Panc1 (cell line): ENCODE measurements at regions not wholly inside any gene's neighbourhood (a gene's known extent, or its start where the extent isn't known, plus 50 kb on each side); places are given as distances from the start of the nearest gene placed in this dataset.

Experiments
- ATAC-seq: fragments of 200-7000 bp; cut with Tn5 transposase; 2 replicates; pipeline ENCODE4 v1.9.1; 2020; ENCODE audit warnings: mild to moderate bottlenecking, moderate library complexity
- BruUV-seq: library from RNA; stranded (reverse); fragments of 400-500 nt; replicated peaks from 2 replicates; lab custom pipeline; 2021; lab: Mats Ljungman, UMichigan
- CTCF ChIA-PET: fragments of 300-600 bp; sonication (Branson Sonifier 250); formaldehyde crosslinking; loops from one replicate; lab custom pipeline; 2022; ENCODE audit warnings: antibody characterized with exemption; lab: Charles Lee
- POLR2A ChIA-PET: fragments of 300-600 bp; sonication (Branson Sonifier 250); formaldehyde crosslinking; loops from one replicate; lab custom pipeline; 2022; ENCODE audit warnings: antibody characterized with exemption; lab: Charles Lee
- DNase-seq: peaks from one replicate; pipeline ENCODE4 v3.0.0-alpha.2; 2010; ENCODE audit warnings: low read depth, low spot score
- H3K27ac ChIP-seq: 2 replicates; pipeline ENCODE4 v1.5.1; 2011; ENCODE audit warnings: mild to moderate bottlenecking, low read length, inconsistent platforms
- H3K27me3 ChIP-seq: fragments of 200-500 bp; sonication (Bioruptor generic); 2 replicates; pipeline ENCODE4 v1.6.0; 2014; ENCODE audit warnings: low read length, inconsistent platforms; ENCODE audit not compliant: control insufficient read depth, insufficient read depth
- H3K36me3 ChIP-seq: fragments of 200-500 bp; sonication (Bioruptor generic); 2 replicates; pipeline ENCODE4 v1.5.1; 2014; ENCODE audit warnings: inconsistent platforms, mild to moderate bottlenecking, low read length, moderate library complexity; ENCODE audit not compliant: control insufficient read depth, insufficient read depth
- H3K4me1 ChIP-seq: 2 replicates; pipeline ENCODE4 v1.5.1; 2011; ENCODE audit warnings: inconsistent platforms, mild to moderate bottlenecking, low read length, moderate library complexity; ENCODE audit not compliant: control insufficient read depth, insufficient read depth
- H3K4me3 ChIP-seq, 2 experiments: 2 replicates each; pipeline ENCODE4 v1.5.1; 2011 to 2012; ENCODE audit warnings: low read depth in 2 of 2, low read length in 2 of 2, mild to moderate bottlenecking in 2 of 2, inconsistent platforms in 1 of 2, moderate library complexity in 1 of 2
- H3K9me3 ChIP-seq: fragments of 200-500 bp; sonication (Bioruptor generic); 2 replicates; pipeline ENCODE4 v1.5.1; 2014; ENCODE audit warnings: low read depth, mild to moderate bottlenecking, inconsistent platforms, low read length, moderate library complexity; ENCODE audit not compliant: control insufficient read depth, insufficient read depth
- CTCF ChIP-seq: fragments of 450-650 bp; IDR thresholded peaks from 2 replicates; pipeline ENCODE4 v1.5.1; 2017; ENCODE audit warnings: mild to moderate bottlenecking
- POLR2AphosphoS5 ChIP-seq: IDR thresholded peaks from 2 replicates; pipeline ENCODE4 v1.6.1; 2012; ENCODE audit warnings: mild to moderate bottlenecking, low read depth, low read length, moderate library complexity
- REST ChIP-seq, 2 experiments: IDR thresholded peaks; 2 replicates each; pipeline ENCODE4 v1.6.1; 2011 to 2012; ENCODE audit warnings: low read depth in 2 of 2, control low read depth in 1 of 2, low read length in 1 of 2, mild to moderate bottlenecking in 1 of 2, moderate library complexity in 1 of 2; ENCODE audit not compliant: insufficient read depth in 1 of 2
- SIN3A ChIP-seq: IDR thresholded peaks from 2 replicates; pipeline ENCODE4 v1.6.1; 2012; ENCODE audit warnings: low read depth, mild to moderate bottlenecking, low read length, moderate library complexity, borderline replicate concordance; ENCODE audit not compliant: insufficient read depth
- TCF7L2 ChIP-seq: IDR thresholded peaks from 2 replicates; pipeline ENCODE4 v1.6.1; 2011; ENCODE audit warnings: mild to moderate bottlenecking, low read depth, low read length, inconsistent platforms
- in situ Hi-C: cut with HindIII; loops from 2 replicates; pipeline ENCODE4 v1.10.0; 2016; ENCODE audit warnings: low sequenced_read_pairs, low pct_unique_long_range_greater_than_20kb
- intact Hi-C: fragments of 100-400 bp; cut with micrococcal nuclease; formaldehyde crosslinking; loops from one replicate; pipeline ENCODE4 v1.10.0; 2022; ENCODE audit not compliant: unreplicated experiment

GRCh38 chr1:67941155-67941554 is 107.9 kb upstream of the GNG12 start:
- no peaks in the 10 kb centered on the region for H3K9me3 ChIP-seq
- no peak for TF ChIP-seq POLR2AphosphoS5
- no peak for TF ChIP-seq TCF7L2
- no peak for TF ChIP-seq REST (IDR thresholded peaks at IDR 0.05; ENCODE audit: insufficient read depth in 1 of 2, low read depth in 2 of 2, low read length in 1 of 2)
- TF ChIP-seq SIN3A = no peak
- TF ChIP-seq CTCF = no peak
- in situ Hi-C loops (no loop called here), intact Hi-C loops (no loop called here)
- no peak overlapping the region for H3K4me3 ChIP-seq
- no peaks in the 10 kb centered on the region for H3K36me3 ChIP-seq
- DNase-seq (no peak), ATAC-seq (no peak)
- H3K27me3 ChIP-seq = no peaks in the 10 kb centered on the region
- H3K27ac ChIP-seq = no peak overlapping the region
- BruUV-seq = no TSS peak
- CTCF ChIA-PET = interaction anchor here (0.6 kb wide), 1 partner anchor 11 kb away, joined by 3 read pairs; no protein-coding TSS in a partner anchor
- POLR2A ChIA-PET = no interaction called here
- no peaks in the 10 kb centered on the region for H3K4me1 ChIP-seq

GRCh38 chr1:67939942-67940341 is 106.7 kb upstream of the GNG12 start:
- in situ Hi-C loops = no loop called here
- no peak overlapping the region for H3K27ac ChIP-seq
- POLR2A ChIA-PET = no interaction called here
- DNase-seq (no peak), ATAC-seq (no peak)
- no peaks in the 10 kb centered on the region for H3K27me3 ChIP-seq
- no peaks in the 10 kb centered on the region for H3K4me1 ChIP-seq
- no peak overlapping the region for H3K4me3 ChIP-seq
- no TSS peak for BruUV-seq
- TF ChIP-seq REST (IDR thresholded peaks at IDR 0.05; ENCODE audit: insufficient read depth in 1 of 2, low read depth in 2 of 2, low read length in 1 of 2) = no peak
- no peak for TF ChIP-seq SIN3A
- intact Hi-C loops = no loop called here
- no peaks in the 10 kb centered on the region for H3K9me3 ChIP-seq
- CTCF ChIA-PET = no interaction called here
- no peaks in the 10 kb centered on the region for H3K36me3 ChIP-seq
